ENCODE measurements at regions not wholly inside any gene's neighbourhood (a gene's known extent, or its start where the extent isn't known, plus 50 kb on each side); places are given as distances from the start of the nearest gene placed in this dataset.

- no peak for DNase-seq
- Mint-ChIP-seq H3K27ac (no peak overlapping the region), H3K4me3 (no peak overlapping the region), H3K27me3 (ENCODE audit: low read depth, poor library complexity) (peaks cover 14% of the 10 kb centered on the region), H3K4me1 (peaks cover 11% of the 10 kb centered on the region), H3K9me3 (peaks cover 14% of the 10 kb centered on the region), H3K36me3 (ENCODE audit: low read depth) (no peaks in the 10 kb centered on the region)
- no peak for TF ChIP-seq CTCF (IDR thresholded peaks at IDR 0.05)
Measured at GRCh38 chr10:113336549-113337130, 216.2 kb upstream of the HABP2 start.

- no peak overlapping the region for H3K4me3 Mint-ChIP-seq
- no peak for DNase-seq
Measured at GRCh38 chr10:113337142-113337541, 215.7 kb upstream of the HABP2 start.

GRCh38 chr10:113339121-113339520 is 213.7 kb upstream of the HABP2 start:
- Mint-ChIP-seq H3K4me3 (no peak overlapping the region), H3K36me3 (ENCODE audit: low read depth) (no peaks in the 10 kb centered on the region)

More at GRCh38 chr10:113337142-113337541, 215.7 kb upstream of the HABP2 start:
- Mint-ChIP-seq H3K36me3 (ENCODE audit: low read depth) (no peaks in the 10 kb centered on the region), H3K4me1 (peaks cover 11% of the 10 kb centered on the region), H3K9me3 (peaks cover 14% of the 10 kb centered on the region), H3K27me3 (ENCODE audit: low read depth, poor library complexity) (peaks cover 16% of the 10 kb centered on the region), H3K27ac (no peak overlapping the region)
- TF ChIP-seq CTCF (IDR thresholded peaks at IDR 0.05), result no peak

GRCh38 chr10:113340282-113340681 is 212.6 kb upstream of the HABP2 start:
- peaks cover 16% of the 10 kb centered on the region for H3K27me3 Mint-ChIP-seq (ENCODE audit: low read depth, poor library complexity)
- no peak for TF ChIP-seq CTCF (IDR thresholded peaks at IDR 0.05)
- no peak overlapping the region for H3K27ac Mint-ChIP-seq
- no peak overlapping the region for H3K4me3 Mint-ChIP-seq
- H3K4me1 Mint-ChIP-seq, result peaks cover 24% of the 10 kb centered on the region
- no peak for DNase-seq
- H3K9me3 Mint-ChIP-seq, result peaks cover 9% of the 10 kb centered on the region
- H3K36me3 Mint-ChIP-seq (ENCODE audit: low read depth), result no peaks in the 10 kb centered on the region

More at GRCh38 chr10:113339121-113339520, 213.7 kb upstream of the HABP2 start:
- TF ChIP-seq CTCF (IDR thresholded peaks at IDR 0.05), result no peak
- peaks cover 13% of the 10 kb centered on the region for H3K9me3 Mint-ChIP-seq
- no peak overlapping the region for H3K27ac Mint-ChIP-seq
- no peak for DNase-seq
- H3K27me3 Mint-ChIP-seq (ENCODE audit: low read depth, poor library complexity), result peaks cover 16% of the 10 kb centered on the region
- peaks cover 17% of the 10 kb centered on the region for H3K4me1 Mint-ChIP-seq

GRCh38 chr10:113341138-113341537 is 211.7 kb upstream of the HABP2 start:
- no peak for TF ChIP-seq CTCF (IDR thresholded peaks at IDR 0.05)
- peaks cover 33% of the 10 kb centered on the region for H3K4me1 Mint-ChIP-seq
- H3K36me3 Mint-ChIP-seq (ENCODE audit: low read depth), result no peaks in the 10 kb centered on the region
- no peak overlapping the region for H3K27ac Mint-ChIP-seq
- H3K9me3 Mint-ChIP-seq, result peaks cover 9% of the 10 kb centered on the region
- H3K4me3 Mint-ChIP-seq, result no peak overlapping the region
- peaks cover 16% of the 10 kb centered on the region for H3K27me3 Mint-ChIP-seq (ENCODE audit: low read depth, poor library complexity)
- DNase-seq, result no peak

Measured in nephron progenitor cell (in vitro differentiated cells).